GM21390 (cell line): ENCODE measurements at regions not wholly inside any gene's neighbourhood (a gene's known extent, or its start where the extent isn't known, plus 50 kb on each side); places are given as distances from the start of the nearest gene placed in this dataset.

ENCODE experiments used
- ATAC-seq: cut with Tn5 transposase; IDR thresholded peaks from one replicate; pipeline ENCODE4 v1.9.1; 2021; ENCODE audit not compliant: unreplicated experiment

DNA sequence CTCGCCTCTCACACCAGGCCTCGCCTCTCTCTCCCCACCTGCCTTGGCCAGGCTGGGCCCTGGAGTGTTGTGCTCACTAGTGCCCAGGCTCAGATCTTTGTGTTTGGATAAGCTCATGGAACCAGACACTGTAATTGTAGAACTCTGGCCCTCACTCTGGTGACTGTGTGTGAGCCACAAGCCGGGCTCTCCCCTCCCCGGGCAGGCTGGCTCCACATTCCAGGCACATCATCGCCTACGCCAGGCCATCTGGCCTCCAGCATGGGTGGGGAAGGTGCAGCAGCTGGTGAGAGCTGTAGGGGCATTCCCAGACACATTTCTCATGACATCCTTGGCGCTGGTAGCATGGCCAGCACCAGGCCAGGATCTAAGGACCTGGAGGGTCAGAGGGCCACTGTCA, 202.3 kb downstream of the RAB11FIP4 start:
- ATAC-seq = no peak

GRCh38 chr17:31591924-31592323, 200.4 kb downstream of the RAB11FIP4 start:
- ATAC-seq = no peak

DNA sequence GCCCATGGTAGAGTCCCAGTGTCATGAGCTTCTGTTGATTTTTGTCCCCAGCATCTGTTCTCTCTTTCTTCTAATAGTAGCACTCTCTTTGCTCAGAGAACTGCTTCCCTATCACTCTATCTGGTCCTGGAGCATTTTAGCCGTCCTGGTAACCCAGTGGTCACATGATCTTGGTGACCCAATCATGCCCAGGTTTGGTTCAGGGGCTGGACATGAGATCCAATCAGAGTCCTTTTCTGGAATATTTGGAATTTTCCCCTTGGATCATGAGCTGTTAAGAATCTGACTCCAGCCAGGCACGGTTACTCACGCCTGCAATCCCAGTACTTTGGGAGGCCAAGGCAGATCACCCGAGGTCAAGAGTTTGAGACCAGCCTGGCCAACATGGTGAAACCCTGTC, 197.0 kb downstream of the RAB11FIP4 start:
- ATAC-seq = no peak

DNA sequence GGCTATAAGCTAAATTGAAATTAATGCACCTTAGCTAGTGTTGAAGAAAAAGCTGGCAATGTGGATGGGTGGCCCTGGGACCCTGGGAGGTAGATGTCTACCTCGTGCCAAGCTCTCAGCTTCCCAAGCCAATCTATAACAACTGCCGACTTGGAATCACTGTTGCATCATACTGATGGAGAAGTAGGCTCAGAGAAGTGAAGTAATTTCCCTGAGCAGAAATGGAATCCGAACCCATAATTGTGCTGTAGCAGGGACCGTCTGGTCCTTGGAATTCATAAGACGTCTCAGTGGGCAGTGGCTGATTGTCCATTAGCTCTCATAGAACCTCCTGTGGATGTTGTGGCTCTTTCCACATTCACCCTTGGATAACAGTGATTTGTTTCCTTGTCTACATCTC, 196.6 kb downstream of the RAB11FIP4 start:
- no peak for ATAC-seq
